ENCODE measurements at regions not wholly inside any gene's neighbourhood (a gene's known extent, or its start where the extent isn't known, plus 50 kb on each side); places are given as distances from the start of the nearest gene placed in this dataset.

DNA sequence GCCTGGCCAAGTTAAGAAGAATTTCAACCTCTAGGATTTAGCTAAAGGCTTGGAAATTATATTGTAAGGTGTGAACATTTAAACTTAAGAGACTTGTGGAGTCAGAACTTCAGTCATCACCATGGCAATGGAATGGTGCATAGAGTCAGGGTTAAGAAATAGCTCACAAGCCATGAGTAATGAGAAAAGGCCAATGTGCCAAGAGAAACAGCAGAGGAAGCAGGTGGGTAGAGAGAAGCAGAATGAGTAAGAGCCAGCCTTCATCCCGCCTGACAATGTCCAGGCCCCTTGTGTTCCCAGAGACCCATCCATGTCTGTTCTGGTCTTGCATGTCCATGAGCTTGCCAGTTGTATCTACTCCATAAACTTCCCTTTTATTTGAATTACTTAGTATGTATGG, 62.6 kb upstream of the TBX20 start:
- no peak overlapping the region for H3K4me3 ChIP-seq (ENCODE audit: low read depth, low read length)
- TF ChIP-seq, protein P1, sequence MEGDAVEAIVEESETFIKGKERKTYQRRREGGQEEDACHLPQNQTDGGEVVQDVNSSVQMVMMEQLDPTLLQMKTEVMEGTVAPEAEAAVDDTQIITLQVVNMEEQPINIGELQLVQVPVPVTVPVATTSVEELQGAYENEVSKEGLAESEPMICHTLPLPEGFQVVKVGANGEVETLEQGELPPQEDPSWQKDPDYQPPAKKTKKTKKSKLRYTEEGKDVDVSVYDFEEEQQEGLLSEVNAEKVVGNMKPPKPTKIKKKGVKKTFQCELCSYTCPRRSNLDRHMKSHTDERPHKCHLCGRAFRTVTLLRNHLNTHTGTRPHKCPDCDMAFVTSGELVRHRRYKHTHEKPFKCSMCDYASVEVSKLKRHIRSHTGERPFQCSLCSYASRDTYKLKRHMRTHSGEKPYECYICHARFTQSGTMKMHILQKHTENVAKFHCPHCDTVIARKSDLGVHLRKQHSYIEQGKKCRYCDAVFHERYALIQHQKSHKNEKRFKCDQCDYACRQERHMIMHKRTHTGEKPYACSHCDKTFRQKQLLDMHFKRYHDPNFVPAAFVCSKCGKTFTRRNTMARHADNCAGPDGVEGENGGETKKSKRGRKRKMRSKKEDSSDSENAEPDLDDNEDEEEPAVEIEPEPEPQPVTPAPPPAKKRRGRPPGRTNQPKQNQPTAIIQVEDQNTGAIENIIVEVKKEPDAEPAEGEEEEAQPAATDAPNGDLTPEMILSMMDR (IDR thresholded peaks at IDR 0.05; ENCODE audit: borderline replicate concordance, insufficient read depth, low read depth, low read length), result no peak

DNA sequence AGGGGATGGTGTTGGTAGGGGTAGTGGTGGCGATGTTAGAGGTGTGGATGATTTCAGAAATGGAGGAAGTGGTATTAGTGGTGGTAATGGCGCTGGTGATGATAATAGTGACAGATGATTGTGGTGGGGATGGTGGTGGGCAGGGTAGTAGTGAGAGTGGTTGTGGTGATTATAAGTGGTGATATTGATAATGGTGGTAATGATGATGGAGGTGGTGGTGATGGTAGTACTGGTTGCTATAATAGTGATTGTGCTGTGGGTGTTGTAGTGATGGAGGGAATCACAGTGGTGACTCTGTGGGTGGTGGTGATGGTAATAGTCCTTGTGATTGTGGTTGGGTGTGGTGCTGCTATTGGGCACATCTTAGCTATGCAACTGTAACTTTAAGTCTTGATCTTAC, 61.6 kb upstream of the TBX20 start:
- H3K4me3 ChIP-seq (ENCODE audit: low read depth, low read length), result no peak overlapping the region
- TF ChIP-seq, protein P1 (IDR thresholded peaks at IDR 0.05; ENCODE audit: borderline replicate concordance, insufficient read depth, low read depth, low read length), result no peak

DNA sequence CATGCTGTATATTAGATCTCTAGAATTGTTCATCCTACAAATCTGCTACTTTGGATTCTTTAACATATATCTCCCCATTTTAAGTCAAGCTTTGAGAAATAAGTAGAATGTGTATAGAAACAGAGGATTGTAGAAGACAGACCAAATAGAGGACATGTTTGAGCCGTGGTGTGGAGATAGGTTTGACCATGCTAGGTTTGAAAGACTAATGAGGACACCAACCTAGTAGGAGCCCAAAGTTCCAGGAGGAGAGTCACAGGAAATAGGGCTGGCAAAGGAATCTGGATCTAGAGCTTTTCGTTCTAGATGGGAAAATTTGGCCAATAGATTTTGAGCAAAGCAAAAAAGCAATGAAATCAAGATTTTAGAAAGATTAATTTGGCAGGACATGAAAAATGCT, 60.5 kb upstream of the TBX20 start:
- TF ChIP-seq, protein P1 (IDR thresholded peaks at IDR 0.05; ENCODE audit: borderline replicate concordance, insufficient read depth, low read depth, low read length), result no peak
- H3K4me3 ChIP-seq (ENCODE audit: low read depth, low read length), result no peak overlapping the region

DNA sequence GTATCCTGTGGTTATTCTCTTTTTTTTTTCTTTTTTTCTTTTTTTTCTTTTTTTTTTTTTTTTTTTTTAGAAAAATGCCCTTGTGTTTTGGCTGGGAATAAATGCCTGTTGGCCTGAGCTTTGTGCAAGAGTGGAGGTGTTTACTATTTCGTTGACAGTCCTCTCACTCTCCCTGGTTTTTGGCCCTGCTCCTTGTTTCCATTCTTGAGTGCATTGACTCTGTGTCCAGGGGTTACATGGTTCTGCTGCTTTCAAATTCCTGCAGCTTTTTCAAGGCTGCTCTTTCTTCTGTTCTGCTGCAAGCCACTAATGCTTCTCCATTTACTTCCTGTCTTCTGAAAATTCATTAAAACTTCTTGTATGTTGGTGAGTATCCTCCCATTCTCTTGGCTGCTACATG, 59.7 kb upstream of the TBX20 start:
- TF ChIP-seq, protein P1 (IDR thresholded peaks at IDR 0.05; ENCODE audit: borderline replicate concordance, insufficient read depth, low read depth, low read length), result no peak

More for the DNA sequence above, 59.7 kb upstream of the TBX20 start:
- no peak overlapping the region for H3K4me3 ChIP-seq (ENCODE audit: low read depth, low read length)
